ENCODE measurements at regions not wholly inside any gene's neighbourhood (a gene's known extent, or its start where the extent isn't known, plus 50 kb on each side); places are given as distances from the start of the nearest gene placed in this dataset.

GRCh38 chr16:75971334-75971733, 245.0 kb upstream of the CPHXL start:
- TF ChIP-seq CTCF (IDR thresholded peaks at IDR 0.05) (no peak), POLR2A (IDR thresholded peaks at IDR 0.05) (no peak)

All from body of pancreas (tissue), 4 donors.